ENCODE measurements at regions not wholly inside any gene's neighbourhood (a gene's known extent, or its start where the extent isn't known, plus 50 kb on each side); places are given as distances from the start of the nearest gene placed in this dataset.

DNA sequence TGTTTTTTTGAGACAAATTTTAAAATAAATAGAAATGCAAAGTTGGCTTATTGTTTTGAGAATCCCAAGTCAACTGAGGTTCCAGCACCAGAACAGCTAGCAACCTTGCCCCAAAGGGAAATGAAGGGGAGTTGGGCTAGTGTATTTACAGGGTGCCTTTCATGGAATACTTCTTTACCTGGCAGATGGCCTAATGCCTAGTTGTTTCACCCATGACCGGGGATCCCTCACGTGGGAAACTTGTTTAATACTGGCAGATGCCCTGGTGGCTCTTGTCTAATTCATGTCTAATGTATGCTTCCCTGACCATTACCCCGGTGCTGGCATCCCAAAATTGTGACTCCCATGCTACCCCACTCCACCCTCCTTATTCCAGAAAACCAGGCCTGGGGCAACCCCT lies 861.1 kb upstream of the ZWINT start:
- intact Hi-C loops (cut with micrococcal nuclease): no loop called here

DNA sequence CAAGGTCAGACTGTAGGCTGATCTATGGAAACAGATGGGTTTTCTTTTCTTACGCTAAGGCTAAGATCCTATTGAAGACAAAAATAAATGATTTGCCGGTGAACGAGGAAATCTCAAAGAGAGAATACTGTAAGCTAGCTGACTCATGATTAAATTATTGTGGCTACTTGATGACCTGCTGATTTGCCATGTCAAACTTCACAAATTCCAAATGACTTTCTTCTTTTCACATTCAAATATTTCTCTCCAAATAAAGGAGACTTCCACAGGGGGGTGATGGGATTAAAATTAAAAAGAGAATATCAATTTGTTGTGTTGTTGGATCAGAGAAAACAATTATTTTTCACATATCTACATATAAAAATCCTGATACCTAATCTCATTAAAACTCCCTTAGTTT lies 860.6 kb upstream of the ZWINT start:
- H3K27ac Mint-ChIP-seq: no peak overlapping the region
- H3K27me3 Mint-ChIP-seq: no peaks in the 10 kb centered on the region
- CTCF ChIA-PET: no interaction called here
- ATAC-seq (ENCODE audit: low read depth) (no peak), DNase-seq (no peak)
- no peak overlapping the region for H3K4me3 Mint-ChIP-seq
- TF ChIP-seq, protein P1, sequence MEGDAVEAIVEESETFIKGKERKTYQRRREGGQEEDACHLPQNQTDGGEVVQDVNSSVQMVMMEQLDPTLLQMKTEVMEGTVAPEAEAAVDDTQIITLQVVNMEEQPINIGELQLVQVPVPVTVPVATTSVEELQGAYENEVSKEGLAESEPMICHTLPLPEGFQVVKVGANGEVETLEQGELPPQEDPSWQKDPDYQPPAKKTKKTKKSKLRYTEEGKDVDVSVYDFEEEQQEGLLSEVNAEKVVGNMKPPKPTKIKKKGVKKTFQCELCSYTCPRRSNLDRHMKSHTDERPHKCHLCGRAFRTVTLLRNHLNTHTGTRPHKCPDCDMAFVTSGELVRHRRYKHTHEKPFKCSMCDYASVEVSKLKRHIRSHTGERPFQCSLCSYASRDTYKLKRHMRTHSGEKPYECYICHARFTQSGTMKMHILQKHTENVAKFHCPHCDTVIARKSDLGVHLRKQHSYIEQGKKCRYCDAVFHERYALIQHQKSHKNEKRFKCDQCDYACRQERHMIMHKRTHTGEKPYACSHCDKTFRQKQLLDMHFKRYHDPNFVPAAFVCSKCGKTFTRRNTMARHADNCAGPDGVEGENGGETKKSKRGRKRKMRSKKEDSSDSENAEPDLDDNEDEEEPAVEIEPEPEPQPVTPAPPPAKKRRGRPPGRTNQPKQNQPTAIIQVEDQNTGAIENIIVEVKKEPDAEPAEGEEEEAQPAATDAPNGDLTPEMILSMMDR (IDR thresholded peaks at IDR 0.05): no peak
- intact Hi-C loops (cut with micrococcal nuclease): no loop called here
- H3K9me3 Mint-ChIP-seq: peaks cover 2% of the 10 kb centered on the region
- no peaks in the 10 kb centered on the region for H3K36me3 Mint-ChIP-seq (ENCODE audit: low read depth)
- POLR2A ChIA-PET: no interaction called here
- H3K4me1 Mint-ChIP-seq: no peaks in the 10 kb centered on the region

More for the DNA sequence above, 861.1 kb upstream of the ZWINT start:
- no peak for ATAC-seq (ENCODE audit: low read depth)
- no peak overlapping the region for H3K27ac Mint-ChIP-seq
- no peak overlapping the region for H3K4me3 Mint-ChIP-seq
- CTCF ChIA-PET: no interaction called here
- no peaks in the 10 kb centered on the region for H3K36me3 Mint-ChIP-seq (ENCODE audit: low read depth)
- POLR2A ChIA-PET: no interaction called here
- DNase-seq: no peak
- TF ChIP-seq, protein P1 (IDR thresholded peaks at IDR 0.05): no peak
- H3K27me3 Mint-ChIP-seq: no peaks in the 10 kb centered on the region
- H3K9me3 Mint-ChIP-seq: peaks cover 2% of the 10 kb centered on the region
- H3K4me1 Mint-ChIP-seq: no peaks in the 10 kb centered on the region

DNA sequence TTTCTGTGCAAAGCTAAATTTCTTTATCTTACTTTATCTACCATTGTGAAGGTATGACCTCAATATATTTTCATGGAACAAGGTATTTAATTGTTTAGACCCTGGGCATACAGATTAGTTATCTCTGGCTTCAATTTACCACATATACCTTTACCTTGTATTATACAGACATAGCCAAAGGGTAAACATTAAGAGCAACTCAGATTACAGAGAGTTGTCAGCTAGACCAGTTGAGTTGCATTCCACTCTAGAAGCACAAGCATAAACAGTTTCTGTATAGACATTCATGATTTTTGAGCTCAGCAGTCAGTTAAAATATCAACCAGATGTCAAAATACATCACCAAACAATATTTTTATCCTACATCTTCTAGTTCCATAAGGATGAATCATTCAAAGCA lies 857.3 kb upstream of the ZWINT start:
- CTCF ChIA-PET: no interaction called here
- H3K9me3 Mint-ChIP-seq: peaks cover 2% of the 10 kb centered on the region
- no peak overlapping the region for H3K27ac Mint-ChIP-seq
- POLR2A ChIA-PET: no interaction called here
- H3K4me3 Mint-ChIP-seq: no peak overlapping the region
- no peaks in the 10 kb centered on the region for H3K36me3 Mint-ChIP-seq (ENCODE audit: low read depth)
- TF ChIP-seq, protein P1 (IDR thresholded peaks at IDR 0.05): no peak
- ATAC-seq (ENCODE audit: low read depth) (no peak), DNase-seq (no peak)
- H3K27me3 Mint-ChIP-seq: no peaks in the 10 kb centered on the region
- intact Hi-C loops (cut with micrococcal nuclease): no loop called here
- H3K4me1 Mint-ChIP-seq: no peaks in the 10 kb centered on the region

- TF ChIP-seq, protein P1 (IDR thresholded peaks at IDR 0.05): no peak
- Mint-ChIP-seq H3K27me3 (no peaks in the 10 kb centered on the region), H3K27ac (no peak overlapping the region), H3K36me3 (ENCODE audit: low read depth) (no peaks in the 10 kb centered on the region), H3K9me3 (no peaks in the 10 kb centered on the region), H3K4me3 (no peak overlapping the region), H3K4me1 (no peaks in the 10 kb centered on the region)
- ATAC-seq (ENCODE audit: low read depth) (no peak), DNase-seq (no peak)
- intact Hi-C loops (cut with micrococcal nuclease): no loop called here
- ChIA-PET CTCF (interaction anchor here (0.8 kb wide), 1 partner anchor 10 kb away, joined by 3 read pairs; no protein-coding TSS in a partner anchor), POLR2A (no interaction called here)
Observed at GRCh38 chr10:57202356-57202755, 841.3 kb upstream of the ZWINT start.

GRCh38 chr10:57188846-57189245 lies 827.8 kb upstream of the ZWINT start:
- H3K36me3 Mint-ChIP-seq (ENCODE audit: low read depth): no peaks in the 10 kb centered on the region
- H3K4me3 Mint-ChIP-seq: no peak overlapping the region
- no peaks in the 10 kb centered on the region for H3K4me1 Mint-ChIP-seq
- no peaks in the 10 kb centered on the region for H3K27me3 Mint-ChIP-seq
- peaks cover 6% of the 10 kb centered on the region for H3K9me3 Mint-ChIP-seq
- TF ChIP-seq, protein P1 (IDR thresholded peaks at IDR 0.05): no peak
- intact Hi-C loops (cut with micrococcal nuclease): no loop called here
- ATAC-seq (ENCODE audit: low read depth) (no peak), DNase-seq (no peak)
- ChIA-PET CTCF (no interaction called here), POLR2A (no interaction called here)
- H3K27ac Mint-ChIP-seq: no peak overlapping the region

Data from activated B cell treated with CpG ODN at 0.5 μM for 24 hours (primary cell).